ENCODE measurements at regions not wholly inside any gene's neighbourhood (a gene's known extent, or its start where the extent isn't known, plus 50 kb on each side); places are given as distances from the start of the nearest gene placed in this dataset.

DNA sequence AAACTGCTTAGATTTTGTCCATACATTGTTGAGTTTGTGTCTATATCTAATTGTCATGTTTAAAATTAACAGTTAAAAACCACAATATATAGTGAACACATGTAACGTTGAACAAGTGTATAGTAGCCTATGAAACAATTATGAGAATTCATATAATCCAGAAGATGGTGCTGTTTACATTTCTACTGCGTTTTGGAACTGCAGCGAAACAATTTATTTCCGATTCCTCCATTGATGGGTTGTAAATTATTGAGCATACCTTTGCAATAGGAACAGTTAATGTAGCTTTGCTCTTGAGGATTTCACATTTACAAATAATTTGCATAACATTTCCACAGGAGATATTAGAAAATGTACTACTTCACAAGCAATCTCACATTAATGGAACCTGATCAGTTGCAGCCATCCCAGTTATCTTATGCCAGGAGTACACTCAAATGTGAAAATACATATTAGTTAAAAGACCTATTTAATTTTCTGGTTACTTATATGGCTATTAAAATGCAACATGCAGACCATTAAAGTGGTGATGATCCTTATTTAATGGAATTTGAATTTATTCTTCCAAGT, 411.8 kb downstream of the CDH10 start:
- Histone ChIP-seq H3K4me3 (ENCODE audit: insufficient read depth, low read depth, low read length) (no peak overlapping the region), H3K9ac (ENCODE audit: low read depth, low read length) (no peak overlapping the region), H3K4me1 (ENCODE audit: control insufficient read depth, insufficient read depth, low read length) (no peaks in the 10 kb centered on the region), H2BK120ac (ENCODE audit: low read depth, low read length) (no peak overlapping the region), H2BK5ac (ENCODE audit: low read depth, low read length, poor library complexity, severe bottlenecking) (no peak overlapping the region), H4K8ac (ENCODE audit: low read depth in 2 of 2, low read length in 2 of 2) (no peak overlapping the region), H2BK20ac (ENCODE audit: low read depth, low read length) (no peak overlapping the region), H3K56ac (ENCODE audit: extremely low read depth, insufficient read depth, low read length) (no peak overlapping the region), H3K9me1 (ENCODE audit: insufficient read depth, low read length) (no peaks in the 10 kb centered on the region), H3K4me2 (ENCODE audit: low read depth, low read length) (no peak overlapping the region), H3K9me3 (ENCODE audit: control insufficient read depth, insufficient read depth, low read length) (peaks cover 6% of the 10 kb centered on the region), H3K23ac (ENCODE audit: low read depth, low read length) (no peak overlapping the region), H4K20me1 (ENCODE audit: insufficient read depth, low read length) (no peaks in the 10 kb centered on the region), H2BK15ac (ENCODE audit: low read depth, low read length) (no peak overlapping the region), H2AK5ac (ENCODE audit: low read depth, low read length) (no peak overlapping the region), H3K79me1 (ENCODE audit: low read depth in 1 of 2, low read length in 2 of 2) (no peaks in the 10 kb centered on the region), H3K36me3 (ENCODE audit: control insufficient read depth, insufficient read depth, low read length) (no peaks in the 10 kb centered on the region), H2AFZ (replicated peaks; ENCODE audit: low read length, poor library complexity) (no peak overlapping the region), H2AK9ac (replicated peaks; ENCODE audit: low read depth, low read length, poor library complexity) (no peak overlapping the region), H4K5ac (ENCODE audit: low read depth, low read length) (no peak overlapping the region), H3K4ac (ENCODE audit: low read depth, low read length) (no peak overlapping the region), H3K27me3 (ENCODE audit: control insufficient read depth, insufficient read depth, low read length) (no peaks in the 10 kb centered on the region), H3K18ac (ENCODE audit: low read depth, low read length) (no peak overlapping the region), H3K27ac (ENCODE audit: insufficient read depth, low read length) (no peak overlapping the region), H4K91ac (ENCODE audit: insufficient read depth, low read depth, low read length) (no peak overlapping the region), H3K14ac (replicated peaks; ENCODE audit: low read depth, low read length) (no peak overlapping the region)
- DNase-seq, result no peak
- no CpG with 5 or more reads among the region's 4 CpGs for WGBS, 2 experiments (ENCODE audit: extremely low coverage in 2 of 2, insufficient read length in 1 of 2)
- in situ Hi-C loops (cut with MboI; ENCODE audit: low sequenced_read_pairs), result no loop called here
- no peak for ATAC-seq (ENCODE audit: low read depth)
- CTCF ChIA-PET, result no interaction called here
- TF ChIP-seq CEBPB (IDR thresholded peaks at IDR 0.05; ENCODE audit: low read depth, low read length) (no peak), RFX5 (IDR thresholded peaks at IDR 0.05; ENCODE audit: low read depth, low read length) (no peak), MXI1 (IDR thresholded peaks at IDR 0.05; ENCODE audit: borderline replicate concordance, low read depth, low read length) (no peak), BHLHE40 (IDR thresholded peaks at IDR 0.05; ENCODE audit: low read depth, low read length) (no peak), CTCF (conservative IDR thresholded peaks at IDR 0.05; ENCODE audit: low read depth, low read length) (no peak), SMC3 (IDR thresholded peaks at IDR 0.05; ENCODE audit: low read depth, low read length) (no peak), USF2 (IDR thresholded peaks at IDR 0.05; ENCODE audit: low read depth, low read length) (no peak), CHD1 (IDR thresholded peaks at IDR 0.05; ENCODE audit: low read depth, low read length) (no peak), POLR2A (IDR thresholded peaks at IDR 0.05; ENCODE audit: low read depth, low read length) (no peak), MAFK (IDR thresholded peaks at IDR 0.05; ENCODE audit: low read depth, low read length) (no peak), MAZ (IDR thresholded peaks at IDR 0.05; ENCODE audit: borderline replicate concordance, low read depth, low read length) (no peak), RAD21 (IDR thresholded peaks at IDR 0.05; ENCODE audit: low read length) (no peak), FOS (IDR thresholded peaks at IDR 0.05; ENCODE audit: low read depth, low read length) (no peak), NFE2L2 (IDR thresholded peaks at IDR 0.05; ENCODE audit: low read depth, low read length) (no peak), RCOR1 (IDR thresholded peaks at IDR 0.05; ENCODE audit: insufficient replicate concordance, low read length) (no peak)
- TF ChIP-seq, protein P1, sequence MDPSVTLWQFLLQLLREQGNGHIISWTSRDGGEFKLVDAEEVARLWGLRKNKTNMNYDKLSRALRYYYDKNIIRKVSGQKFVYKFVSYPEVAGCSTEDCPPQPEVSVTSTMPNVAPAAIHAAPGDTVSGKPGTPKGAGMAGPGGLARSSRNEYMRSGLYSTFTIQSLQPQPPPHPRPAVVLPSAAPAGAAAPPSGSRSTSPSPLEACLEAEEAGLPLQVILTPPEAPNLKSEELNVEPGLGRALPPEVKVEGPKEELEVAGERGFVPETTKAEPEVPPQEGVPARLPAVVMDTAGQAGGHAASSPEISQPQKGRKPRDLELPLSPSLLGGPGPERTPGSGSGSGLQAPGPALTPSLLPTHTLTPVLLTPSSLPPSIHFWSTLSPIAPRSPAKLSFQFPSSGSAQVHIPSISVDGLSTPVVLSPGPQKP (IDR thresholded peaks at IDR 0.05; ENCODE audit: borderline replicate concordance, low read depth, low read length), result no peak
- no TSS peak for BruUV-seq (replicated peaks)
- POLR2A ChIA-PET (ENCODE audit: unreplicated experiment), result no interaction called here
- intact Hi-C loops (cut with micrococcal nuclease), result no loop called here
- dilution Hi-C loops (cut with HindIII; ENCODE audit: low sequenced_read_pairs, unreplicated experiment), result no loop called here

All from IMR-90 (cell line).